AG08396 (cell line): ENCODE measurements at regions not wholly inside any gene's neighbourhood (a gene's known extent, or its start where the extent isn't known, plus 50 kb on each side); places are given as distances from the start of the nearest gene placed in this dataset.

Experiments
- DNase-seq: peaks from one replicate; pipeline ENCODE4 v3.0.0; 2012; ENCODE audit warnings: low spot score, mixed read lengths

- DNase-seq: no peak
Measured at GRCh38 chr14:104387022-104388010, 192.2 kb upstream of the C14orf180 start.

DNA sequence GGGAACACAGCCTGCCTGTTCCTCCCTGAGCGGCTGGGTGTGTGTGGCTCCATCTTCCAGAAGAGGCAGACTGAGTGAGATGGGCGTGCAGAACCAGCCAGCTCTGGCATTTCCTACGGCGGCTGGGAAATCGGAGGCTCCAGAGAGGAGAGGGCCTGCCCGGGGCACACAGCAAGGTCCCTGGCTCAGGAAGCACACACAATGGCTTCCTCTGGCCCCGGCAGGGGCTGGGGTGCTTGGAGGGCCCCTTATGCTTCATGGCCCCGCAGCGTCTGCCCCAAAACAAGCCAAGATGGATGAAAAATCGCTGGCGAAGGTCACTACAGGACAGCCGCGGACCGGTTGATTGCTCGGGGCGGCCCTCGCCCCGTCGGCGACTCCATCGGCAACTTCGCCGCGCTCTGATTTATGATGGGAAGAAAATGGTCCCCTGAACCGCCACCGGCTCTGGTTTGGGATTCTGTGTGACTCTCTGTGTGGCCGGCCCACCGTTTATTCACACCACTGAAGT lies 191.5 kb upstream of the C14orf180 start:
- no peak for DNase-seq

GRCh38 chr14:104388541-104389325 lies 190.8 kb upstream of the C14orf180 start:
- no peak for DNase-seq

DNA sequence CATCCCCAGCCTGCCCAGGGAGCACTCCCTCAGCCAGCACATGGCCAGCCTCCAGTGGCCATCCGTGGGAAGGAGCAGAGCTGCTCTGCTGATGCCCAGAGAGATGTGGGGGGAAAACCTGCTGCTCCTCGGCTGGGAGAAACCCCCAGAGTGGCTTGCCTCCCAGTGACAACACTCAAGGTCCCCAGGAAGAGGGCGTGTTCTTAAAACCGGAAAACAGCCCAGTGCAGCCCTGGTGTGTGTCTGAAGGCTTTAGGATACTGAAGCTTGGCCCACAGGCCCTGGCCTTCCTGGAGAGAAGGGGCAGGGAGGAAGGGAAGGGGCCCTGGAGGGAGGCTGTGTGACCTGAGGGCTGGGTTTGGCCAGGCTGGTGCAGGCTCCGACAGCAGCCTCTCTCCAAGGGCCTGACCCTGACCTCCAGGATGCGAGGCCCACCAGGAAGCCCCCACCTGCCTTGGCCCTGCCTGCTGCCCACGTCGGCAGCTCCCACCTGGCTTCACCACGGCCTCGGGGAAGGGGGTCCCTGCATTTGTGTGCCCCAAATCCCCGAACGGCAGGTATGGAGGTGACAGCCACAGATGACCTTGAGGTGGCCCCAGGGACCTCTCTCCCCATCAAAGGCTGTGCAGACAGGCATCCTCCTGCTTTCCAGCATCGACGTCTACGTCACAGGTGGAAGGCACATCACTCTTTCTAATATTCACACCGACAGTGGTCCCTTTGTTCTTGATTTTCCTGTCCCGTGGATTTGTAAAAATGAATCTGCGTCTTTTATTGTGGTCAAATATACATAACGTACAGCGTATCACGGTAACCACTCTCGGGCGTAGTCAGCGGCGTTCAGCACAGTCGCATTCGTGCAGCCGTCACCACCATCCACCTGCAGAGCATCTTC lies 190.0 kb upstream of the C14orf180 start:
- no peak for DNase-seq

DNA sequence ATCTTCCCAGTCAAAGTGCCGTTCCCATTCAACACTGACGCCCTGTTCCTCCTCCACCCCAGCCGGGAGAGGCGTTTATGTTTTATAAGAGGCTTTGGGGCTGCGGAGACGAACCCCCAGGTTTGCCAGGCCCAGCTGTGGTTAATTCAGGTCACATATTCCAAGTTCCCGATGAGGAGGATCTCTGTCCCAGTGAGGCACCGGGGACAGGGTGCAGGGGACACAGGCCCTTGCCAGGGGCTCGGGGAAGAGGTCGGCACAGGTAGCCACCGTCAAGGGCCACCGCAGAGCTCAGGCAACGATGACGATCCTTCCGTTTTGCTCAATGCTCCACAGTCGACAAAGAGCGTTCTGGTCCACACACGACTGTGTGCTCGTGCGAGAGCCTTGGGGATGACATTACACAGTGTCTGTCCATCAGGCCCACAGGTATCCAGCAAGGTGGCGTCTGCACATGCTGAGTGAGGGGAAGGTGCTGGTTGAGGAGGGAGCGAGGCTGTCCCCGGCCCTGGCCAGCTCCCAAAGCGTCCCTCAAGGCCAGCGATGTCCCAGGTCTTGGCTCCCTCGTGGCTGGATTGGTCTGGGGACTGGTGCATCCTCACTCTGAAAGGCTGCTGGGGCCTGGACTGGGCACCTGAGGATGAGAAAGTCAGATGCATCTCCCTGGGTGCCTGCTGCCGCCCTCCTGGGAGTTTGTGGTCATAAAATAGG lies 189.2 kb upstream of the C14orf180 start:
- no peak for DNase-seq

DNA sequence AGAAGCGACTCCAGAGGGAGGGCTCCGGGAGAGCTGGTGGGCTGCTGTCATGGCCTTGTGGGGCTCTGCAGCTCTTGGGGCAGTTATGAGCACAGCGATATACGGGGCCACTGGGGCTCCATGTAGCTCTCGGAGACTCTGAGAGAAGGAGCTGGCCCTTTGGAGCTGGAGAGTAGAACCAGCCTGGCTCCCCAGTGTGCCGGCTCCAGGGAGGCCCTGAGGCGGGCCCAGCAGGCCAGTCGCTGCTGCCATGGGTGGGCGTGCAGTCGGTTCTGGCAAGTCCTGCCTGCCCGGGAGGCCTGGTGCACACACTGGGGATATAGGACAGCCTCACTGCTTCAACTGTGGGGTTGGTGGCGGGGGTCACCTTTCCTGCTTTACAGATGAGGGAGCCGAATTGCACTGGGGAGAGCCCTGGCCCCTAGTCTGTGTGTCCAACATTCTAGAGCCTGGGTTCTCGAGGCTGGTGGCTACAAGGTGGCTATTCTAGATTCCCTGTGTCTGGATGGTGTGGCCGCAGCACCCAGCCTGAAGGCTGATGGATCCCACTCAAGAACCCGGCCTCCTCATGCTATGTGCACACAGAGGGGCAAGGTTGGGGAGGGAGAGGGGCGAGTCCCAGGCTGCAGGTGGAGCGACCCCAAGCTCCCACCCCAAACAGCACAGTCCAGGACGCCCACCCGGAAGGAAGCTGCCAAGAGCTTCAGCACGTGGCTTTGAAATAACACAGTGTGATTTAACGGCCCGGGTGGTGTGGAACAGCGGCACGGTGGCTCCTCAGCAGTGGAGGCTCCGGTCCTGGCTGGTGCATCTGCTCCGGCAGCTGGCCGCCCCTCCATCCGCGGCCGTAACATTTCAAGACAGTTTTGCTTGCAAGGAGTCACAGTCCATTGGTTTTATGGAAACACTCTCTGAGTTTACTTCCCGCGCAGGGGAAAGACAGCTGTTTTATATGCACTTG lies 188.3 kb upstream of the C14orf180 start:
- no peak for DNase-seq

DNA sequence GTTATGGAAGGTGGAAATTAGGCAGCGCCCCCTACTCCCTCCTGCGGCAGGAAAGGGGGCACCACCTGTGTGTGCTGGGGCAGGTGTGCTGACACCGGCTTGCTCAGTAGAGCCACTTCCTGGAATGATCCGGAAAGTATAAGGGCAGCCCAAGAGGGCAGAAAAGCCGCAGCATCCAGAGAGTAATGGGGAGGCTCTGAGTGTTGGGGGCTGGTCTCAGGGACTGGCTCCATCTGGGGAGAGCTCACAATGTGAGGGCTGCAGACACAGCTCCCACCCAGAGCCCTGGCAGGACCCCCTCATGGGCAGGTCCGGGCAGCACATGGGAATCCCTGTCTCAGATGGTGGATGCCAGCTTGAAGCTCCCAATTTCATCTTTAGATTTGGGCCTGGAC lies 187.6 kb upstream of the C14orf180 start:
- DNase-seq: no peak

DNA sequence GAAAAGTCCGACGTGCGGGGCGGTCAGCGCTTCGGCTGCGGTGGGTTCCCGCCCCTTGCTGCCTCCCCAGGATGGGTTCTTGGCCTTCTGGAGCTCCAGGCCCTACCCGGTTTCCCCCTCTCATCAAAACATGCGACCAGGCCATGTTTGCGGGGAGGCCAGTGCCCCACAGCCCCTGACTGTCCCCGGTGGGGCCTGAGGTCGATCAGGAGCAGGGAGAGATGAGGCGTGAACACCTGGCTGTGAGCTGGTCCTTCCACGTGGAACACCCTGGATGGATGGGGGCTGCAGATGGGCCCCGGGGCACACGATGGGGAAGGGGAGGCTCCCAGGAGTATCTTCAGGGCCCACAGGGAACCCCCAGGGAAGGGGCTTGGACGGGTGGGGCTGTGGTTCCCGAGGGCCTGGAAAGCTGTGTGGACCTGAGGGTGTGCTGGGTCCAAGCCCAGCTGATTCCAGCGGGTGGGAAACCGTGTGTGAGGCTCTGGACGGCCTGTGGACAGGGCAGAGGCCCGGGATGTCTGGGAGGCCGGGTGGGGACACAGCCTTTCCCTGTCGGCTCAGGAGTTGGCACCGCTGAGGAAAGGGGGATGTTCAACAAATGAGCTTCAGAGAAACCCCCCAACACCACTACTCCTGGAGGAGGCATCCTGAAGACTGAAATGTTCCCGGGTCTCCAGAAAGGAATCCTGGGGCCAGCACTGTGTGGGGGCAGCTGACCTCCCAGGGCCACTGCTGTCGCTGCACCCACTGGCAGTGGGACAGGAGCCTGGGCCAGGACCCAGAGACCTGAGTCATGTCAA lies 187.0 kb upstream of the C14orf180 start:
- DNase-seq: no peak

DNA sequence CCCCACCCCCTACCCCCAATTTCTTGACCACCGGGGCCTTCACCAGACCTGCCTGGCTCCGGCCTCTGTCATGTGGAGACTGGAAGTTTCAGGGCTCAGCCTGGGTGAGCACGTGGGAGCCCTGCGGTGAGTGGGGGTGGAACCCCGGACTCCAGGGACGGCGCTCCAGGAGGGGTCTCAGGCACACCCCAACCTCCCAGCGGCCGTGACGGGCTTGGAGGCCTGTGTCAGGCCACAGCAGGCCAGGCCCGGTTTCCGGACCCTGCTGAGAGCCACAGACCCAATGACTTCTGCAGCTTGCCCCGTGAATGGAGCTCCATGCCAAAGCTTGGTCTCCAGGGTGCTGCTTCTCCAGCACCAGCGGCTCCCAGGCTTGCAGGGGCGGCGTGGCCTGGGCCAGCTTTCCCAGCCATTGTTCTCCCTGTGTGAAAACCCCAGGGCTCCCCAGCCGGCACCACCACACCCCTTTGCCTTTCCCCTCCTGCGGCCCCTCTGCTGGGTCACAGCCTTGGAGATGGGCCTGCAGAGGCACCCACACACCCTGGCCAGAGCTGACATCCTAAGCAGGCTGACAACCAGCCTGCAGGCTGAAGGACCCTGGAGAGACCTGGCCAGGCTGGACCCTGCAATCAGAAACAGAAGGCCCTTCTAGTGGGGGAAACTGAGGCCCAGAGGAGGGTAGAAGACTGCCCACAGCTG lies 186.2 kb upstream of the C14orf180 start:
- no peak for DNase-seq

GRCh38 chr14:104393898-104394381 lies 185.6 kb upstream of the C14orf180 start:
- DNase-seq: no peak

DNA sequence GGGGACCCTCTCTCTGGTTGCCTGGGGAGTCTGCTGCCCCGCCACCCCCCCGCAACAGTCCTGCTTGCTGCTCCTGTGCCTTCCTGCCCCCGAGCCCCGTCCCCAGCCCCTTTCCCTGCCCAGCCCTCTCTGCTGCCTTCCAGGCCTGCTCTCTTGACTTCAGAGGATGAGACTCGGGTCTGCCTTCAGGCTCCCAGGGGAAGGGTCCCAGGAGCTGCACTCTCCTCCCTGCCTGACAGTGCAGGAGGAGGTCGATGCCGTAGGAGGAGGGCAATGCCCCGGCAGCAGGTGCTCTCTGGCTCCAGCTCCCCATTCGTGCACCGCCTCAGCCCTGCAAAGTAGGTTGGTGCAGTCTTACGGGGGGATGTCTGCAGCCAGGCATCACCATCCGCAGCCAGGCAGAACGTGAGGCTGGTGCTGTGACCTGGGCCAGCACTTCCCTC lies 185.1 kb upstream of the C14orf180 start:
- no peak for DNase-seq

GRCh38 chr14:104395276-104395675 lies 184.3 kb upstream of the C14orf180 start:
- no peak for DNase-seq

GRCh38 chr14:104395941-104396681 lies 183.5 kb upstream of the C14orf180 start:
- DNase-seq: no peak

- no peak for DNase-seq
Measured at GRCh38 chr14:104396682-104397470, 182.7 kb upstream of the C14orf180 start.

DNA sequence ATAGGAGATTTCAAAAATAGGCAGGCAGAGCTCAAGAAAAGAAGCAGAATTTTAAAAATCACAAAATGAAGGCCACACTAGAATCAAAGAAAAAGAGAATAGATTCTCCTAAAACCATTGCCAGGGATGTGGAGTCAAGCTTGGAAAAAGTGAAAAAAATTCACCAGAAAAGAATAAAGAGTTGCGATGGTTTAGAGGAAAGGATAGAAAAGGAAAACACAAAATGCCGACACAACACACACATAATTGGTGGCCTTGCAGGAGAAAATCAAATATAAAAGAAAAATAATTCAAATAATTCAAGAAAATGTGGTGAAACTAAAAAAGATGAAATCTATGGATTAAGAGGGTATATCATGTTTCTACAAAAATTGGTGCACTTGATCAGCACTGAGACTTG lies 181.6 kb upstream of the C14orf180 start:
- DNase-seq: no peak

- no peak for DNase-seq
Measured at GRCh38 chr14:104398656-104399055, 180.9 kb upstream of the C14orf180 start.
